Astrocyte (in vitro differentiated cells and primary cell): ENCODE measurements at regions not wholly inside any gene's neighbourhood (a gene's known extent, or its start where the extent isn't known, plus 50 kb on each side); places are given as distances from the start of the nearest gene placed in this dataset.

Source experiments
- DNase-seq: peaks from one replicate; pipeline ENCODE4 v3.0.0-alpha.2; 2010; ENCODE audit warnings: low read depth
- FAIRE-seq: peaks from 2 replicates; lab custom pipeline; 2011; peaks lifted over from hg19 to GRCh38; lab: Jason Lieb, UNC
- H2AFZ ChIP-seq: 2 replicates; pipeline ENCODE4 v1.6.0; 2012; ENCODE audit warnings: low read depth, low read length, inconsistent platforms
- H3K27ac ChIP-seq: 2 replicates; pipeline ENCODE4 v1.5.1; 2011; ENCODE audit warnings: low read depth, low read length, inconsistent platforms
- H3K27me3 ChIP-seq: 2 replicates; pipeline ENCODE4 v1.6.0; 2011; ENCODE audit warnings: low read length, inconsistent platforms; ENCODE audit not compliant: insufficient read depth
- H3K36me3 ChIP-seq: 2 replicates; pipeline ENCODE4 v1.5.1; 2011; ENCODE audit warnings: low read length, inconsistent platforms; ENCODE audit not compliant: insufficient read depth
- H3K4me1 ChIP-seq: 2 replicates; pipeline ENCODE4 v1.5.1; 2011; ENCODE audit warnings: low read length, inconsistent platforms; ENCODE audit not compliant: insufficient read depth
- H3K4me2 ChIP-seq: 2 replicates; pipeline ENCODE4 v1.6.0; 2012; ENCODE audit warnings: low read length, inconsistent platforms
- H3K4me3 ChIP-seq: 2 replicates; pipeline ENCODE4 v1.5.1; 2011; ENCODE audit warnings: low read depth, mild to moderate bottlenecking, low read length, inconsistent platforms; ENCODE audit not compliant: insufficient read depth
- H3K79me2 ChIP-seq: 2 replicates; pipeline ENCODE4 v1.6.0; 2012; ENCODE audit warnings: mild to moderate bottlenecking, low read length, inconsistent platforms; ENCODE audit not compliant: insufficient read depth
- H3K9ac ChIP-seq: 2 replicates; pipeline ENCODE4 v1.6.0; 2012; ENCODE audit warnings: mild to moderate bottlenecking, low read length, inconsistent platforms
- H3K9me3 ChIP-seq: 2 replicates; pipeline ENCODE4 v1.5.1; 2012; ENCODE audit warnings: low read depth, mild to moderate bottlenecking, low read length, inconsistent platforms; ENCODE audit not compliant: insufficient read depth
- H4K20me1 ChIP-seq: 2 replicates; pipeline ENCODE4 v1.6.0; 2012; ENCODE audit warnings: low read length, inconsistent platforms; ENCODE audit not compliant: insufficient read depth
- H3K27ac Mint-ChIP-seq: one replicate; pipeline ENCODE4 v1.8.0; 2021; ENCODE audit warnings: mild to moderate bottlenecking, mixed read lengths; ENCODE audit not compliant: unreplicated experiment
- H3K27me3 Mint-ChIP-seq: one replicate; pipeline ENCODE4 v1.8.0; 2021; ENCODE audit warnings: low read depth, mixed read lengths; ENCODE audit not compliant: unreplicated experiment
- H3K36me3 Mint-ChIP-seq: one replicate; pipeline ENCODE4 v1.8.0; 2021; ENCODE audit warnings: low read depth, mixed read lengths; ENCODE audit not compliant: unreplicated experiment
- H3K4me1 Mint-ChIP-seq: one replicate; pipeline ENCODE4 v1.8.0; 2021; ENCODE audit warnings: low read depth, mixed read lengths; ENCODE audit not compliant: unreplicated experiment
- H3K4me3 Mint-ChIP-seq: one replicate; pipeline ENCODE4 v1.8.0; 2021; ENCODE audit warnings: mild to moderate bottlenecking, moderate library complexity, mixed read lengths; ENCODE audit not compliant: unreplicated experiment
- H3K9me3 Mint-ChIP-seq: one replicate; pipeline ENCODE4 v1.8.0; 2021; ENCODE audit warnings: mild to moderate bottlenecking, mixed read lengths; ENCODE audit not compliant: unreplicated experiment
- CTCF ChIP-seq: IDR thresholded peaks from 2 replicates; pipeline ENCODE4 v1.5.1; 2011; ENCODE audit warnings: low read depth, mild to moderate bottlenecking, inconsistent platforms, low read length, moderate library complexity; ENCODE audit not compliant: insufficient read depth
- EZH2 ChIP-seq: IDR thresholded peaks from 2 replicates; pipeline ENCODE4 v1.6.1; 2012; ENCODE audit warnings: mild to moderate bottlenecking, low read length, inconsistent platforms; ENCODE audit not compliant: insufficient read depth

- DNase-seq: no peak
- H3K4me3 Mint-ChIP-seq: no peak overlapping the region
Observed at GRCh38 chr10:130337696-130338635, 201.8 kb downstream of the GLRX3 start.

GRCh38 chr10:130338636-130339024 lies 202.4 kb downstream of the GLRX3 start:
- H3K27ac ChIP-seq: no peak overlapping the region
- Mint-ChIP-seq H3K9me3 (peaks cover 32% of the 10 kb centered on the region), H3K4me3 (no peak overlapping the region), H3K27me3 (no peaks in the 10 kb centered on the region), H3K36me3 (no peaks in the 10 kb centered on the region), H3K27ac (no peak overlapping the region), H3K4me1 (no peaks in the 10 kb centered on the region)
- no peak overlapping the region for H3K4me2 ChIP-seq
- DNase-seq: no peak
- H3K4me1 ChIP-seq: no peaks in the 10 kb centered on the region
- H2AFZ ChIP-seq: no peak overlapping the region
- no peaks in the 10 kb centered on the region for H4K20me1 ChIP-seq
- no peaks in the 10 kb centered on the region for H3K27me3 ChIP-seq
- H3K9me3 ChIP-seq: peaks cover 14% of the 10 kb centered on the region
- TF ChIP-seq CTCF (no peak), EZH2 (no peak)
- no peaks in the 10 kb centered on the region for H3K79me2 ChIP-seq
- H3K9ac ChIP-seq: no peak overlapping the region
- FAIRE-seq: no peak
- no peaks in the 10 kb centered on the region for H3K36me3 ChIP-seq
- no peak overlapping the region for H3K4me3 ChIP-seq

More at GRCh38 chr10:130337696-130338635, 201.8 kb downstream of the GLRX3 start:
- Histone ChIP-seq H4K20me1 (no peaks in the 10 kb centered on the region), H3K9ac (no peak overlapping the region), H3K36me3 (no peaks in the 10 kb centered on the region), H3K79me2 (no peaks in the 10 kb centered on the region), H3K4me1 (no peaks in the 10 kb centered on the region), H3K4me3 (no peak overlapping the region), H3K9me3 (peaks cover 14% of the 10 kb centered on the region), H2AFZ (no peak overlapping the region), H3K4me2 (no peak overlapping the region), H3K27ac (no peak overlapping the region), H3K27me3 (no peaks in the 10 kb centered on the region)
- TF ChIP-seq EZH2 (no peak), CTCF (no peak)
- H3K27me3 Mint-ChIP-seq: no peaks in the 10 kb centered on the region
- no peak for FAIRE-seq
- peaks cover 32% of the 10 kb centered on the region for H3K9me3 Mint-ChIP-seq
- H3K4me1 Mint-ChIP-seq: no peaks in the 10 kb centered on the region
- no peaks in the 10 kb centered on the region for H3K36me3 Mint-ChIP-seq
- H3K27ac Mint-ChIP-seq: no peak overlapping the region

- Histone ChIP-seq H3K27ac (no peak overlapping the region), H3K4me2 (no peak overlapping the region), H3K79me2 (no peaks in the 10 kb centered on the region), H3K4me1 (no peaks in the 10 kb centered on the region), H4K20me1 (no peaks in the 10 kb centered on the region), H3K4me3 (no peak overlapping the region), H3K9ac (no peak overlapping the region), H3K9me3 (peaks cover 10% of the 10 kb centered on the region), H3K36me3 (no peaks in the 10 kb centered on the region), H3K27me3 (no peaks in the 10 kb centered on the region), H2AFZ (no peak overlapping the region)
- no peaks in the 10 kb centered on the region for H3K4me1 Mint-ChIP-seq
- DNase-seq (no peak), FAIRE-seq (no peak)
- no peak overlapping the region for H3K27ac Mint-ChIP-seq
- peaks cover 30% of the 10 kb centered on the region for H3K9me3 Mint-ChIP-seq
- H3K27me3 Mint-ChIP-seq: no peaks in the 10 kb centered on the region
- TF ChIP-seq CTCF: no peak
- TF ChIP-seq EZH2: no peak
- no peaks in the 10 kb centered on the region for H3K36me3 Mint-ChIP-seq
- H3K4me3 Mint-ChIP-seq: no peak overlapping the region
Observed at GRCh38 chr10:130339091-130339490, 202.9 kb downstream of the GLRX3 start.
